CD4-positive, alpha-beta T cell (primary cell): ENCODE measurements at regions not wholly inside any gene's neighbourhood (a gene's known extent, or its start where the extent isn't known, plus 50 kb on each side); places are given as distances from the start of the nearest gene placed in this dataset.

ENCODE experiments used
- ATAC-seq: fragments of 200-7000 bp; cut with Tn5 transposase; one replicate; pipeline ENCODE4 v1.10.0; 2022; ENCODE audit warnings: mild to moderate bottlenecking; ENCODE audit not compliant: poor library complexity
- CTCF ChIA-PET: fragments of 350-600 bp; sonication (Branson Sonifier 250); formaldehyde crosslinking; loops from one replicate; lab custom pipeline; 2021; ENCODE audit warnings: antibody characterized with exemption, inconsistent platforms; lab: Charles Lee
- POLR2A ChIA-PET: fragments of 350-600 bp; sonication (Branson Sonifier 250); formaldehyde crosslinking; loops from one replicate; lab custom pipeline; 2021; ENCODE audit warnings: antibody characterized with exemption, inconsistent platforms; lab: Charles Lee
- DNase-seq, 14 experiments: peaks; one replicate each; pipeline ENCODE4 v3.0.0-alpha.2; 2013 to 2020; ENCODE audit warnings: mixed read lengths in 2 of 14
- H3K27ac ChIP-seq, 2 donors: one replicate each; pipeline versions ENCODE4 v1.5.1 to v1.7.0; 2013; ENCODE audit warnings: low read length in 2 of 2, low read depth in 1 of 2, mild to moderate bottlenecking in 1 of 2
- H3K27me3 ChIP-seq, 2 experiments: 1 replicate in 1 of 2; 2 replicates in 1 of 2; pipeline versions ENCODE4 v1.6.1 to v1.7.0; 2013; ENCODE audit warnings: low read length in 2 of 2, control low read depth in 1 of 2, mild to moderate bottlenecking in 1 of 2, moderate library complexity in 1 of 2; ENCODE audit not compliant: insufficient read depth in 2 of 2, control insufficient read depth in 1 of 2
- H3K36me3 ChIP-seq: one replicate; pipeline ENCODE4 v1.6.1; 2013; ENCODE audit warnings: low read length, control low read depth; ENCODE audit not compliant: insufficient read depth
- H3K4me1 ChIP-seq: one replicate; pipeline ENCODE4 v1.6.1; 2013; ENCODE audit warnings: low read length, control low read depth; ENCODE audit not compliant: insufficient read depth
- H3K4me3 ChIP-seq: one replicate; pipeline ENCODE4 v1.5.1; 2013; ENCODE audit warnings: mild to moderate bottlenecking, low read length, moderate library complexity
- H3K9me3 ChIP-seq, 2 experiments: 1 replicate in 1 of 2; 2 replicates in 1 of 2; pipeline versions ENCODE4 v1.6.1 to v1.7.0; 2013; ENCODE audit warnings: low read length in 2 of 2, mild to moderate bottlenecking in 2 of 2, control low read depth in 1 of 2, moderate library complexity in 1 of 2; ENCODE audit not compliant: control insufficient read depth in 1 of 2, insufficient read depth in 1 of 2
- H3K27ac Mint-ChIP-seq: one replicate; pipeline ENCODE4 v1.8.0; 2020; ENCODE audit warnings: mixed read lengths
- H3K27me3 Mint-ChIP-seq: one replicate; pipeline ENCODE4 v1.8.0; 2021; ENCODE audit warnings: mixed read lengths
- H3K36me3 Mint-ChIP-seq: one replicate; pipeline ENCODE4 v1.8.0; 2021; ENCODE audit warnings: low read depth, mixed read lengths
- H3K4me1 Mint-ChIP-seq: one replicate; pipeline ENCODE4 v1.8.0; 2021; ENCODE audit warnings: low read depth, mixed read lengths
- H3K4me3 Mint-ChIP-seq: one replicate; pipeline ENCODE4 v1.8.0; 2020; ENCODE audit warnings: mild to moderate bottlenecking, mixed read lengths
- H3K9me3 Mint-ChIP-seq: one replicate; pipeline ENCODE4 v1.8.0; 2020; ENCODE audit warnings: mixed read lengths
- CTCF ChIP-seq: fragments of 200-600 bp; IDR thresholded peaks from one replicate; pipeline ENCODE4 v1.8.0; 2022; ENCODE audit warnings: antibody characterized with exemption, mild to moderate bottlenecking
- intact Hi-C, 2 experiments: fragments of 100-400 bp; cut with DNase I in 1 of 2; cut with micrococcal nuclease in 1 of 2; formaldehyde crosslinking; loops; one replicate each; pipeline versions ENCODE4 v1.15.1 to v1.9.0; 2023 to 2025; cut with DNase I, micrococcal nuclease

GRCh38 chr18:24968238-24968775 lies 383.7 kb downstream of the ZNF521 start:
- no peak overlapping the region for H3K27ac ChIP-seq
- intact Hi-C loops = no loop called here
- H3K27me3 ChIP-seq = no peaks in the 10 kb centered on the region
- ChIA-PET CTCF (no interaction called here), POLR2A (no interaction called here)
- H3K27me3 Mint-ChIP-seq = no peaks in the 10 kb centered on the region
- H3K9me3 ChIP-seq = no peaks in the 10 kb centered on the region
- peaks cover 9% of the 10 kb centered on the region for H3K9me3 Mint-ChIP-seq
- no peaks in the 10 kb centered on the region for H3K4me1 Mint-ChIP-seq
- DNase-seq (no peak), ATAC-seq (no peak)
- H3K36me3 ChIP-seq = no peaks in the 10 kb centered on the region
- no peak overlapping the region for H3K4me3 ChIP-seq
- no peak for TF ChIP-seq CTCF
- no peak overlapping the region for H3K27ac Mint-ChIP-seq
- H3K36me3 Mint-ChIP-seq = no peaks in the 10 kb centered on the region
- no peak overlapping the region for H3K4me3 Mint-ChIP-seq
- no peaks in the 10 kb centered on the region for H3K4me1 ChIP-seq

- no peak overlapping the region for H3K27ac Mint-ChIP-seq
- H3K36me3 Mint-ChIP-seq = no peaks in the 10 kb centered on the region
- H3K9me3 Mint-ChIP-seq = peaks cover 8% of the 10 kb centered on the region
- Histone ChIP-seq H3K4me3 (no peak overlapping the region), H3K4me1 (no peaks in the 10 kb centered on the region), H3K27ac (no peak overlapping the region), H3K36me3 (no peaks in the 10 kb centered on the region), H3K27me3 (no peaks in the 10 kb centered on the region), H3K9me3 (peaks cover 0 to 2% of the 10 kb centered on the region in 2 experiments)
- no peak overlapping the region for H3K4me3 Mint-ChIP-seq
- ChIA-PET POLR2A (no interaction called here), CTCF (no interaction called here)
- intact Hi-C loops = no loop called here
- H3K27me3 Mint-ChIP-seq = no peaks in the 10 kb centered on the region
- H3K4me1 Mint-ChIP-seq = no peaks in the 10 kb centered on the region
- no peak for TF ChIP-seq CTCF
- no peak for DNase-seq
- ATAC-seq = no peak
These were observed 379.4 kb downstream of the ZNF521 start for GRCh38 chr18:24972577-24972976.

GRCh38 chr18:24974431-24974830 lies 377.5 kb downstream of the ZNF521 start:
- Histone ChIP-seq H3K27me3 (no peaks in the 10 kb centered on the region), H3K36me3 (no peaks in the 10 kb centered on the region), H3K4me1 (no peaks in the 10 kb centered on the region), H3K27ac (no peak overlapping the region), H3K9me3 (peaks cover 0 to 2% of the 10 kb centered on the region in 2 experiments), H3K4me3 (no peak overlapping the region)
- CTCF ChIA-PET = no interaction called here
- intact Hi-C loops = no loop called here
- Mint-ChIP-seq H3K4me1 (no peaks in the 10 kb centered on the region), H3K9me3 (peaks cover 5% of the 10 kb centered on the region), H3K27me3 (peaks cover 5% of the 10 kb centered on the region), H3K36me3 (no peaks in the 10 kb centered on the region), H3K27ac (no peak overlapping the region), H3K4me3 (no peak overlapping the region)
- ATAC-seq = no peak
- DNase-seq = no peak
- POLR2A ChIA-PET = no interaction called here
- no peak for TF ChIP-seq CTCF
